ENCODE measurements at regions not wholly inside any gene's neighbourhood (a gene's known extent, or its start where the extent isn't known, plus 50 kb on each side); places are given as distances from the start of the nearest gene placed in this dataset.

DNA sequence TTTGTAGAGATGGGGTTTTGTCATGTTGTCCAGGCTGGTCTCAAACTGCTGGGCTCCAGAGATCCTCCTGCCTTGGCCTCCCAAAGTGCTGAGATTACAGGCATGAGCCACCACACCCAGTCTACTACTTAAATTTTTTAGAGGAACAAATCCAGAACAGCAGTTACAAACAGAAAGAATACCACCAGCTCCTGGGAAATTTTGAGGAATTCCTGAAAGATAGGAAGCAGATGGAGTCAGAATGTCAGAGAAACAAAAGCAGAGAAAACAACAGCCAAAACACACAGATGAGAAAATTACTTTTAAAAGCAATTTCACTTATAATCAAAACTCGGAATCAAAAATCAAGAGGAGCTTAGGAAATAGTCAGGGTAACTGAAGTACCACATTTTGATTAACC, 543.3 kb upstream of the MARCKS start:
- H3K4me3 ChIP-seq: no peak overlapping the region
- intact Hi-C loops (cut with DNase I): no loop called here
- DNase-seq: no peak
- WGBS, 3 donors: 89 to 92% (median 91%) methylated on average over 1 of the region's 1 CpG
- no peaks in the 10 kb centered on the region for H3K27me3 ChIP-seq
- TF ChIP-seq POLR2A (IDR thresholded peaks at IDR 0.05) (no peak), EP300 (IDR thresholded peaks at IDR 0.05) (no peak)
- TF ChIP-seq, protein P1, sequence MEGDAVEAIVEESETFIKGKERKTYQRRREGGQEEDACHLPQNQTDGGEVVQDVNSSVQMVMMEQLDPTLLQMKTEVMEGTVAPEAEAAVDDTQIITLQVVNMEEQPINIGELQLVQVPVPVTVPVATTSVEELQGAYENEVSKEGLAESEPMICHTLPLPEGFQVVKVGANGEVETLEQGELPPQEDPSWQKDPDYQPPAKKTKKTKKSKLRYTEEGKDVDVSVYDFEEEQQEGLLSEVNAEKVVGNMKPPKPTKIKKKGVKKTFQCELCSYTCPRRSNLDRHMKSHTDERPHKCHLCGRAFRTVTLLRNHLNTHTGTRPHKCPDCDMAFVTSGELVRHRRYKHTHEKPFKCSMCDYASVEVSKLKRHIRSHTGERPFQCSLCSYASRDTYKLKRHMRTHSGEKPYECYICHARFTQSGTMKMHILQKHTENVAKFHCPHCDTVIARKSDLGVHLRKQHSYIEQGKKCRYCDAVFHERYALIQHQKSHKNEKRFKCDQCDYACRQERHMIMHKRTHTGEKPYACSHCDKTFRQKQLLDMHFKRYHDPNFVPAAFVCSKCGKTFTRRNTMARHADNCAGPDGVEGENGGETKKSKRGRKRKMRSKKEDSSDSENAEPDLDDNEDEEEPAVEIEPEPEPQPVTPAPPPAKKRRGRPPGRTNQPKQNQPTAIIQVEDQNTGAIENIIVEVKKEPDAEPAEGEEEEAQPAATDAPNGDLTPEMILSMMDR (IDR thresholded peaks at IDR 0.05): no peak
- H3K36me3 ChIP-seq: no peaks in the 10 kb centered on the region
- no peaks in the 10 kb centered on the region for H3K4me1 ChIP-seq (ENCODE audit: insufficient read depth)
- no peak overlapping the region for H3K27ac ChIP-seq
- no peaks in the 10 kb centered on the region for H3K9me3 ChIP-seq

DNA sequence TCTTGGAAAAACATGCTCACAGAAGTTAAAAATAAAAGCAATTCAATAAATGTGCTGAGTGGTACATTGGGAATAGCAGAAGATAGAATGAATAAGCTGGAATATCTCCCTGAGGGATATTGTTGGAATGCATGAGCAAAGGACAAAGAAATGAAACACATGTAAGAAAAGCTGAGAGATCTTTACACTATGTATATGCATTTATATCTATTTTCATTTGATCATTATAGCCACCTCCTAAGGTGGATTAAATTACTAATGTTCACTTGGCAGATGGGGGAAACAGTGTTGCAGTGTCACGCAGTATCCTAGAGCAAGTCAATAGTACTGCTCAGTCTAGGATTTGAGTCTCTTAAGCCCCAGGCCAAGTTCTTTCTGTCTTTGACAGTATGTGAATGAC, 542.0 kb upstream of the MARCKS start:
- TF ChIP-seq EP300 (IDR thresholded peaks at IDR 0.05) (no peak), POLR2A (IDR thresholded peaks at IDR 0.05) (no peak)
- TF ChIP-seq, protein P1 (IDR thresholded peaks at IDR 0.05): no peak
- Histone ChIP-seq H3K9me3 (no peaks in the 10 kb centered on the region), H3K36me3 (no peaks in the 10 kb centered on the region), H3K27me3 (no peaks in the 10 kb centered on the region), H3K4me1 (ENCODE audit: insufficient read depth) (no peaks in the 10 kb centered on the region), H3K4me3 (no peak overlapping the region), H3K27ac (no peak overlapping the region)
- intact Hi-C loops (cut with DNase I): no loop called here
- no peak for DNase-seq
- WGBS, 3 donors: 99 to 100% (median 100%) methylated on average over 1 of the region's 1 CpG

DNA sequence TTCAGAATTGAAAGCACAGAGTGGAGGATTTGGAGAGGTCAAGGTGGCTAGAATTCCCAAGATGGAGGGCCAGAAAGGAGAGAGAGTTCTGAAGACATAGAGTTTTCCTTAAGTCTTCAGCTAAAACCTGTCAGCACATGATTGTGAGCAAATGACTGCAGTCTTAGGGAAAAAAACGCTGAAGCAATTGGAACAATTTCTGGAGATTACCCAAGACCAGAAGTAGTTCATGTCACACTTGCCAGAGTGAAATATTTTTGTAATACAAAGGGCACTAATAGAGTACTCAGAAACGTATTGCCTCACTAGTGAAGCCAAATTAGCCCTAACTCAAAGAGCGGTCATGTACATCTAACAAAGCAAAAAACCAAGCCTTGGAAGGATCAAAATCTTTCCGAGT, 541.3 kb upstream of the MARCKS start:
- Histone ChIP-seq H3K27ac (no peak overlapping the region), H3K9me3 (no peaks in the 10 kb centered on the region), H3K4me3 (no peak overlapping the region), H3K36me3 (no peaks in the 10 kb centered on the region), H3K4me1 (ENCODE audit: insufficient read depth) (no peaks in the 10 kb centered on the region), H3K27me3 (no peaks in the 10 kb centered on the region)
- WGBS, 3 donors: 73 to 84% (median 82%) methylated on average over 4 of the region's 4 CpGs
- TF ChIP-seq POLR2A (IDR thresholded peaks at IDR 0.05) (no peak), EP300 (IDR thresholded peaks at IDR 0.05) (no peak)
- TF ChIP-seq, protein P1 (IDR thresholded peaks at IDR 0.05): no peak
- no peak for DNase-seq
- intact Hi-C loops (cut with DNase I): no loop called here

DNA sequence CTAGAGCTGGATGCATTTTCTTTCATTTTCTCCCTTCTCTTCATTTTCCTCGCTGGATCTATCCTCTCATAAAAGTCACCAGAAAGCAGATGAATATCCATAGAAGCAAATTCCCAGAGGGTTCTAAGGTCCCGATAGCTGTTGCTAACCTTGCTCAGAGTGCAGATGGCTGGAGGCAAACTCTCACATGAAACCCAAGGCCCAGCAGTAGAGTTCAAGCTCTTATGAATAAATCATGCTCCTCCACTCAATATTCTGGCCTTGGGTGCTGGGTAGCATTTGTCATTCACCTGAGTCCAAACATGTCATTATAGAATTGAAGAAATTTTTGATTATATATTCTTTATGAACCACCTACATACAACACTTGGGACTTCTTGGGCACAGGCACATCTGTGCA, 539.7 kb upstream of the MARCKS start:
- H3K27ac ChIP-seq: no peak overlapping the region
- no peaks in the 10 kb centered on the region for H3K4me1 ChIP-seq (ENCODE audit: insufficient read depth)
- H3K27me3 ChIP-seq: no peaks in the 10 kb centered on the region
- no peaks in the 10 kb centered on the region for H3K36me3 ChIP-seq
- intact Hi-C loops (cut with DNase I): no loop called here
- TF ChIP-seq POLR2A (IDR thresholded peaks at IDR 0.05) (no peak), EP300 (IDR thresholded peaks at IDR 0.05) (no peak)
- TF ChIP-seq, protein P1 (IDR thresholded peaks at IDR 0.05): no peak
- no peak overlapping the region for H3K4me3 ChIP-seq
- 98 to 99% (median 99%) methylated on average over 2 of the region's 2 CpGs for WGBS, 3 donors
- H3K9me3 ChIP-seq: no peaks in the 10 kb centered on the region
- no peak for DNase-seq

Data from ovary (tissue), 7 donors.